Duodenal mucosa (tissue), 2 donors: ENCODE measurements at regions not wholly inside any gene's neighbourhood (a gene's known extent, or its start where the extent isn't known, plus 50 kb on each side); places are given as distances from the start of the nearest gene placed in this dataset.

ENCODE experiments used
- H3K27ac ChIP-seq: one replicate; pipeline ENCODE4 v1.7.0; 2013; ENCODE audit warnings: low read depth, low read length
- H3K27me3 ChIP-seq, 2 donors: one replicate each; pipeline ENCODE4 v1.7.0; 2013; ENCODE audit warnings: low read length in 2 of 2, control low read depth in 1 of 2; ENCODE audit not compliant: insufficient read depth in 2 of 2, control insufficient read depth in 1 of 2
- H3K36me3 ChIP-seq, 2 donors: one replicate each; pipeline ENCODE4 v1.7.0; 2013; ENCODE audit warnings: low read length in 2 of 2, control low read depth in 1 of 2; ENCODE audit not compliant: insufficient read depth in 2 of 2, control insufficient read depth in 1 of 2
- H3K4me1 ChIP-seq, 2 donors: one replicate each; pipeline ENCODE4 v1.7.0; 2013; ENCODE audit warnings: low read length in 2 of 2, control low read depth in 1 of 2; ENCODE audit not compliant: insufficient read depth in 2 of 2, control insufficient read depth in 1 of 2
- H3K4me3 ChIP-seq, 2 donors: one replicate each; pipeline ENCODE4 v1.7.0; 2013; ENCODE audit warnings: low read length in 2 of 2, low read depth in 1 of 2
- H3K9ac ChIP-seq, 2 donors: one replicate each; pipeline ENCODE4 v1.7.0; 2013; ENCODE audit warnings: low read length in 2 of 2, low read depth in 1 of 2
- H3K9me3 ChIP-seq, 2 donors: one replicate each; pipeline ENCODE4 v1.7.0; 2013; ENCODE audit warnings: low read length in 2 of 2, control low read depth in 1 of 2; ENCODE audit not compliant: control insufficient read depth in 1 of 2

DNA sequence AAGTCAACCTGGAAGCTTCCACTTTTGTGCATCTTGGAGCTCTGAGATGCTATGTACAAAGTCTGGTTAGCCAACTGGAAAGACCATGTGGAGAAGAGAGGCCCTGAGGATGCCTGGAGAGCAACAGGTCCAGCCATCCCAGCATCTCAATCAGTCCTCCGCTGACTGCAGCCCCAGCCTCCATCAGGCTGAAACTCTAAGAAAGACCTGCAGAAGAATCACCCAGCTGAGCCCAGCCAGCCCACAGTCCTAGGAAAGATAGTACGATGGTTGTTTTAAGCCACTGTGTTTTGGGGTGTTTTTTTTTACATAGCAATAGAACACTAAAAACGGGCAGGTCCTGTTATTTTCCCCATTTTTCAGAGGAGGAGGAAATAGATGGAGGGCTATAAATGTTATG, 84.0 kb downstream of the NCR2 start:
- Histone ChIP-seq H3K4me1 (peaks cover 14 to 33% of the 10 kb centered on the region in 2 donors), H3K27me3 (peaks cover 0 to 4% of the 10 kb centered on the region in 2 donors), H3K9ac (no peak overlapping the region), H3K4me3 (no peak overlapping the region), H3K36me3 (no peaks in the 10 kb centered on the region), H3K27ac (no peak overlapping the region), H3K9me3 (peaks cover 0 to 5% of the 10 kb centered on the region in 2 donors)

DNA sequence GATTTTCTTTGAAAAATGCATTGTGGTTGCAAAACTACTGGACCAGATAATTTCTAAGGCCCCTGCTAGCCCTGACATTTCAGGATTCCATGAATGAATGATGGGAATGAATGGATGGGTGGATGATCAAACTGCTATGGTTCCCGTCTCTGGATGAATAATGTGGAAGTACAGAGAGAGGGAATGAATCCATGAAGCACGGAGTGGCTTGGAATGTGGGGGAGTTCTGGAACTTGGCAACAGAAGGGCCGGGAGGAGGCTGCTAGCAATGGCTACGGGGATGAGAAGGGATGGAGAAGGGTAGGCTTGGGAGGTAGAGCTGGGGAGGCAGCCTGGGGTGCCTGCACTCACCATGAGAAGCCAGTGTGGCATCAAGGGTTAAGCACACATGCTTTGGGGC, 84.8 kb downstream of the NCR2 start:
- Histone ChIP-seq H3K27ac (no peak overlapping the region), H3K4me1 (peaks cover 14 to 34% of the 10 kb centered on the region in 2 donors), H3K4me3 (no peak overlapping the region), H3K27me3 (peaks cover 0 to 4% of the 10 kb centered on the region in 2 donors), H3K9me3 (peaks cover 0 to 5% of the 10 kb centered on the region in 2 donors), H3K36me3 (no peaks in the 10 kb centered on the region), H3K9ac (no peak overlapping the region)

DNA sequence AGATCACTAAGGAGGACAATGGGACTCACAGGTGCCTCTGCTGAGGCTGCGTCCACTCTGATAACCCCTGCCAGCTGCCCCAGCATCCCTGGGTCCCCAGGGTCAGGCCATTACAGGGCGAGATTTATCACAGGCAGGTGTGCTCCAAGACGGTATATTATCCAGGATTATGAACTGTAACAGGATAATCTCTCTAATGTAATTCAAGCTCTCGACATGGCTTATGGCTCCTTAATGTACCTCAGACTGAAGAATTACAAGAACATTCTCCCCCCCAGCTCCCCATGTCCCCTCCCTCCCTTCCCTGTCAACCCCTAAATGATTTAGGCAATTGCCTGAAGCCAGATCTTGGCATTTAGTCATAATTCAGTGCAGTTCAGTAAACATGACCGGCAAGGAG, 86.8 kb downstream of the NCR2 start:
- Histone ChIP-seq H3K9ac (no peak overlapping the region), H3K27ac (no peak overlapping the region), H3K4me3 (no peak overlapping the region), H3K9me3 (peaks cover 0 to 5% of the 10 kb centered on the region in 2 donors), H3K36me3 (no peaks in the 10 kb centered on the region), H3K4me1 (peaks cover 16 to 30% of the 10 kb centered on the region in 2 donors), H3K27me3 (no peaks in the 10 kb centered on the region)

DNA sequence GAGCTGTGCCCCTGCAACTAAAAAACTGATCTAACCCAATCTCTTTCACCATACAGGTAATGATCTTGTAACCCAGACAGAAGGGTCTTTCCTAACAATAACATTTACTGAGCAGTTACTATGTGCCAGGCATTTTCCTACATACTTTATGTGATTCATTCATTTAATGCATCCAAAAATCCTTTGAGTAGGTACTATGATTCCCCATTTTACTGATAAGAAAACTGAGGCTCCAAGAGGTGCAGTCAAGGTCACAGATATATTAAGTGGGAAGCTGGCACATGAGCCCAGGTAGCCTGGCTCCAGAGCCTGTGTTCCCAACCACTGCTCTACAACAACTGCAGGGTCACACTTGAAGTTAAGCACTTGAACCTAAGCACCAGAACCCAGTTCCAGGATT, 87.6 kb downstream of the NCR2 start:
- Histone ChIP-seq H3K36me3 (no peaks in the 10 kb centered on the region), H3K4me3 (no peak overlapping the region), H3K9me3 (peaks cover 0 to 5% of the 10 kb centered on the region in 2 donors), H3K9ac (no peak overlapping the region), H3K4me1 (peaks cover 10 to 22% of the 10 kb centered on the region in 2 donors), H3K27ac (no peak overlapping the region), H3K27me3 (no peaks in the 10 kb centered on the region)

DNA sequence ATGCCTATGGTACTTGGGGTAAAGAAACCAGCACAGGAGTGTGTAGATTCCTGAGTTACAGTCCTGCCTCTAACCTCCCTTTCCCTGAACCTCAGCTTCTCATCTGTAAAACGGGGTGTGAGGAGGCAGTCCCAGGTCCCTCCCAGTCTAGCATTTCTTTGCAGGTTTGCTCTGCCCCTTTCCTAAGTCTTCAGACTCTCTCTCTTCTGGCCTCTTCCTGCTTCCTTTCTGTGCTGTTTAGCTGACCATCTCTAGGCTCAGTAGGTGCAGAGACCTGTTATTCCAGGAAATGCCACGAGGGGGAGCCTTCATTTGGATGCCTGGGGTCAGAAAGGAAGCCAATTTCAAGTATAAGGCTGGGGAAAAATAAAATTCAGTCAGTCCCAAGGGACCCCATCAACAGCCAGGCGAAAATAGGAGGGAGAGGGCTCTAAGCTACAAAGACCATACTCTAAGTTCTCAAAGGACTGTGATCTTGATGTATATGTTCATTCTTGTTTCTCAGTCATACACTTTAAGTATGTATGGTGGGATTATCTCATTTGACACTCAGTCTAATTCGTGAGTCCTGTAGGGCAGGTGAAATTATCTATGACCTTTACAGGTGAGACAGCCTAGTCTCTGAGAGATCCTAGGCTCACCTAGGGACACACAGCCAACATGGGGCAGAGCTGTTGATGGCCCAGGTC, 89.1 kb downstream of the NCR2 start:
- Histone ChIP-seq H3K36me3 (no peaks in the 10 kb centered on the region), H3K27ac (no peak overlapping the region), H3K27me3 (no peaks in the 10 kb centered on the region), H3K4me3 (no peak overlapping the region), H3K9me3 (peaks cover 0 to 2% of the 10 kb centered on the region in 2 donors), H3K9ac (no peak overlapping the region), H3K4me1 (peaks cover 11 to 14% of the 10 kb centered on the region in 2 donors)

DNA sequence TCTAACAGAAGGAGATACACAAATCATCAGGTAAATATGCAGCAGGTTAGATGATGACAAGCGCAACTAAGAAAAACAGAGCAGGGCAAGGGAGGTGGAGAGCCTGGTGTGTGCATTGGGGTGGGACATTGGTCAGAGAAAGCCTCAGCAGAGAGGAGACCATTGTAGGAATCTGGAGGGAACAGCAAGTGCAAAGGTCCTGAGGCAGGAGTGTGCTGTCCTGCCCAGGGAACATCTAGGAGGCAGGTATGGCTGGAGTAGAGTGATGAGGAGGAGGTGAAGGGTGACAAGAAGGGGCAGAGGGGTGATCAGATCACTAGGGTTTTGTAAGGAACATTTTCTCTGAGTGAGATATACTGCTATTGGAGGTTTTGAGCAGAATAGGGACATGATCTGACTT, 90.1 kb downstream of the NCR2 start:
- peaks cover 11 to 14% of the 10 kb centered on the region in 2 donors for H3K4me1 ChIP-seq
- no peak overlapping the region for H3K4me3 ChIP-seq
- H3K9me3 ChIP-seq: no peaks in the 10 kb centered on the region
- H3K27ac ChIP-seq: no peak overlapping the region
- H3K9ac ChIP-seq: no peak overlapping the region
- H3K36me3 ChIP-seq: no peaks in the 10 kb centered on the region
- no peaks in the 10 kb centered on the region for H3K27me3 ChIP-seq

DNA sequence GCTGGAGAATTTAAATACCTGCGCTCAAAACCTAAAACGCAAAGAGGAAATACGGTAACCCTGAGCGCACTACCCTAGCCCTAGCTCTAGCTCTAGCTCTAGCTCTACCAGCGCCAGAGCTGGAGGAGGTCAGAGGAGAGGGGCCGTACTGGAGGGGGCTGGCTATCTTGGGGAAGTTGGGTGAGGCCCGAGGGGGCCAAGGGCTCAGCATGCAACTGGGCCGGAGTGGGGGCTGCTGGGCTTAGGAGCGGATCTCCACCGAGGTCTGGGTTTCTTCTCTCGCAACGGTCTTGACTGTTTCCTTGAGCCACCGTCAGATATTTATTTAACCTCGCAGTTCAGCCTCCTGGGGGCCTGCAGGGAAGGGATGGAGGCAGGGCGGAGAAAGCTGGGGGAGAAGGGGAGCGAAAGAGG, 91.0 kb downstream of the NCR2 start:
- no peak overlapping the region for H3K27ac ChIP-seq
- H3K27me3 ChIP-seq: no peaks in the 10 kb centered on the region
- no peak overlapping the region for H3K4me3 ChIP-seq
- H3K36me3 ChIP-seq: no peaks in the 10 kb centered on the region
- peaks cover 11 to 17% of the 10 kb centered on the region in 2 donors for H3K4me1 ChIP-seq
- H3K9ac ChIP-seq: no peak overlapping the region
- H3K9me3 ChIP-seq: no peaks in the 10 kb centered on the region

DNA sequence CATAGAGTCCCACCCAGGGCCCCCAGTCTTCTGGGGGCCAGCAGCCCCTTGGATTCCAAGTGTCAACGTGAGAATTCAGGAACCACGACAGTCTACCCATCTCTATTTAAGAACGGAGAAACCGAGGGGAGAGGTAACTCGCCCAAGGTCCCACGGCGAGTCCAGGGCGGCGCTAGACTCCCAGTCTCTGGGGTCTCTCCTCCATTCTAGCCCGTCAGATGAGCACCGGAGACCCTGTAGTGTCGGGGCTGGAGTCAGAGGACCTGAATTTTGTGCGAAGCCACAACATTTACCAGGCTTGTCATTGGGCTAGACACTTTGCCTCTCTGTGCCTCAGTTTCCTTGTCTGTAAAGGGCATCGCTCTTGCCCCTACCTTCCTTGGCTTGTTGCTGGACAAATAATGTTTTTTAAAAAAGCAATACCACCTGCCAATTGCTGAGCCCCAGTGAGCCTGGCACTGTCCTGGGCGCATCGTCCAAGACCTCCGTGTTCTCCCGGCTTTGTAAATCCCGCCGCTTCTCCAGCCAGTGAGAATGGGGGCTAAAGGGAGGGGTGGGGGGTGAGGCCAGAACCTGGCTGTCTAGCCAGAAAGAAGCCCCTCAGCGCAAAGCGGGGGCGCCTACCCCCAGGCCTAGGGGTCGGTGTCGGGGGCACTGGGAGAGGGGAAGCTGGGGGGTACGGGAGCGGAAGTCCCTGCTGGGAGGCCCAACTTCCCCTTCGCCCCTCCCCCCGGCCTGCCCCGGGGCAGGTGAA, 91.7 kb downstream of the NCR2 start:
- peaks cover 17 to 22% of the 10 kb centered on the region in 2 donors for H3K4me1 ChIP-seq
- no peaks in the 10 kb centered on the region for H3K9me3 ChIP-seq
- no peaks in the 10 kb centered on the region for H3K36me3 ChIP-seq
- peak overlapping the region; percentile 55 to 62 for H3K4me3 ChIP-seq
- no peaks in the 10 kb centered on the region for H3K27me3 ChIP-seq
- H3K27ac ChIP-seq: no peak overlapping the region
- H3K9ac ChIP-seq: no peak overlapping the region

DNA sequence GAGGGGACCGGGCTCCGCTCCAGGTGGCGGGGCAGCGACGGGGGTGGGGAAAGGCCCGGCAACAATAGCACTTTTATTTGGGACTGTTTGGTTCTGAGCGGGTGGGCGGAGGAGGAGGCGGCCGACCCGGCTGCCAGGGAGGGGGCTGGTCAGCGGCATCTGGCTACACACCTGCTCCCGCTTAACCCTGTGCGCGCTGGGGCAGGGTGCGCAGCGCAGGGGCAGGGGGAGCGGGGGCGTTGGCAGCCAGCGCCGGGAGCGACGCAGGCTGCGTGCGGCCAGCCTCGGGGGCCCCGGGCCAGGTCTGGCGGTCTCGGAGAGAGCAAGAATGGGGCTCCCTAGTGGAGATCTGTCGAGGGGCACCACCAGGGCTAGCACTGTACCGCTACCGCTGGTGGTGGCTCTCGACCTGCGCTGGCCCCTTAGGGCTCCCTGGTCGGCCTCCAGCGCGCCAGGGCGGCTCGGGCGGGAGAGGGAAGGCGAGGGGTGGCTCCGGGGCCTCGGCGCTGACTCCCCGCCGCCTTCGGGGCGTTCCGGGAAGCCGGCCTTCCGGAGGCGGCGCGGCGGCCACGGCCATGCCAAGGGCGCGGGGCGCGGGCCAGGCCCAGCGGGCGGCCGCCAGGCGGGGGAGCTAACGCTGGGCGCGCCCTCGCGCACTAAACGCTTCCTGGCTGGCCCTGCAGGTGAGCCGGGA, 92.4 kb downstream of the NCR2 start:
- no peaks in the 10 kb centered on the region for H3K27me3 ChIP-seq
- peak overlapping the region; percentile 54 for H3K27ac ChIP-seq

More for the DNA sequence above, 92.4 kb downstream of the NCR2 start:
- Histone ChIP-seq H3K9me3 (no peaks in the 10 kb centered on the region), H3K4me3 (peak overlapping the region; percentile 55 to 62), H3K9ac (peak overlapping the region; percentile 33 to 70), H3K36me3 (no peaks in the 10 kb centered on the region), H3K4me1 (peaks cover 19 to 24% of the 10 kb centered on the region in 2 donors)
